H1 (cell line): ENCODE measurements at regions not wholly inside any gene's neighbourhood (a gene's known extent, or its start where the extent isn't known, plus 50 kb on each side); places are given as distances from the start of the nearest gene placed in this dataset.

Source experiments
- CTCF ChIA-PET: fragments of 300-600 bp; sonication (Branson Sonifier 250); formaldehyde crosslinking; loops from one replicate; lab custom pipeline; 2021; ENCODE audit not compliant: partially characterized antibody; lab: Charles Lee
- POLR2A ChIA-PET: fragments of 300-600 bp; sonication (Branson Sonifier 250); formaldehyde crosslinking; loops from one replicate; lab custom pipeline; 2021; ENCODE audit warnings: inconsistent platforms; ENCODE audit not compliant: partially characterized antibody; lab: Charles Lee
- DNase-seq, 2 experiments: peaks; one replicate each; pipeline versions ENCODE4 v3.0.0 to v3.0.0-alpha.2; 2010 to 2022; ENCODE audit warnings: low spot score in 2 of 2, low read depth in 1 of 2, mixed read lengths in 1 of 2
- FAIRE-seq: peaks from 2 replicates; lab custom pipeline; 2011; peaks lifted over from hg19 to GRCh38; lab: Jason Lieb, UNC
- H2AFZ ChIP-seq: 2 replicates; pipeline ENCODE4 v1.8.1; 2012; ENCODE audit warnings: low read length, inconsistent platforms
- H2AK5ac ChIP-seq: 2 replicates; pipeline ENCODE4 v1.6.1; 2013; ENCODE audit warnings: low read depth, low read length
- H2BK120ac ChIP-seq: replicated peaks from 2 replicates; pipeline ENCODE3; 2013; ENCODE audit warnings: low read depth, low read length, inconsistent platforms
- H2BK12ac ChIP-seq: 2 replicates; pipeline ENCODE4 v1.6.1; 2013; ENCODE audit warnings: low read depth, low read length
- H2BK15ac ChIP-seq: 2 replicates; pipeline ENCODE4 v1.6.1; 2013; ENCODE audit warnings: low read length
- H2BK20ac ChIP-seq: 2 replicates; pipeline ENCODE4 v1.6.1; 2013; ENCODE audit warnings: low read length
- H2BK5ac ChIP-seq: 2 replicates; pipeline ENCODE4 v1.6.1; 2013; ENCODE audit warnings: low read depth, low read length
- H3K14ac ChIP-seq: 2 replicates; pipeline ENCODE4 v1.6.1; 2013; ENCODE audit warnings: inconsistent platforms; ENCODE audit not compliant: insufficient read length
- H3K18ac ChIP-seq: 2 replicates; pipeline ENCODE4 v1.6.1; 2013; ENCODE audit warnings: low read length; ENCODE audit errors: extremely low read depth
- H3K23ac ChIP-seq: 2 replicates; pipeline ENCODE4 v1.6.1; 2013; ENCODE audit warnings: inconsistent platforms; ENCODE audit not compliant: insufficient read length
- H3K23me2 ChIP-seq: 2 replicates; pipeline ENCODE4 v1.6.1; 2013; ENCODE audit warnings: low read depth, low read length
- H3K27ac ChIP-seq: 2 replicates; pipeline ENCODE4 v1.6.1; 2011; ENCODE audit warnings: low read depth, low read length, inconsistent platforms
- H3K27me3 ChIP-seq, 4 experiments: replicated peaks in 1 of 4; 1 replicate in 1 of 4; 2 replicates in 3 of 4; pipeline versions ENCODE4 v1.6.1 to v1.8.1; 2011 to 2013; ENCODE audit warnings: low read length in 3 of 4, mild to moderate bottlenecking in 3 of 4, inconsistent platforms in 2 of 4, mixed read lengths in 2 of 4, moderate library complexity in 1 of 4; ENCODE audit not compliant: control insufficient read depth in 3 of 4, insufficient read depth in 3 of 4; ENCODE audit errors: extremely low read depth in 1 of 4
- H3K36me3 ChIP-seq, 4 experiments: 2 replicates each; pipeline versions ENCODE4 v1.6.1 to v1.8.1; 2011 to 2013; ENCODE audit warnings: mild to moderate bottlenecking in 4 of 4, low read length in 3 of 4, moderate library complexity in 2 of 4, control low read depth in 1 of 4, inconsistent platforms in 1 of 4; ENCODE audit not compliant: insufficient read depth in 4 of 4, control insufficient read depth in 2 of 4
- H3K4ac ChIP-seq: replicated peaks from 2 replicates; pipeline ENCODE3; 2013; ENCODE audit warnings: low read length, low read depth, mixed read lengths, inconsistent platforms; ENCODE audit not compliant: insufficient read length
- H3K4me1 ChIP-seq, 4 experiments: replicated peaks in 1 of 4; 1 replicate in 1 of 4; 2 replicates in 3 of 4; pipeline versions ENCODE4 v1.6.1 to v1.8.1; 2011 to 2013; ENCODE audit warnings: low read length in 3 of 4, inconsistent platforms in 2 of 4, mixed read lengths in 1 of 4; ENCODE audit not compliant: insufficient read depth in 4 of 4, control insufficient read depth in 3 of 4
- H3K4me2 ChIP-seq, 2 experiments: 2 replicates each; pipeline versions ENCODE4 v1.6.1 to v1.8.1; 2011 to 2013; ENCODE audit warnings: low read depth in 2 of 2, low read length in 2 of 2, control low read depth in 1 of 2, inconsistent platforms in 1 of 2, mild to moderate bottlenecking in 1 of 2; ENCODE audit not compliant: insufficient read depth in 1 of 2
- H3K4me3 ChIP-seq, 4 experiments: fragments of 200-600, 300-600 bp in 1 of 4; sonication (generic), shearing (Covaris generic), sonication (Bioruptor Twin) in 1 of 4; 2 replicates each; pipeline versions ENCODE4 v1.5.1 to v1.8.1; 2011 to 2016; ENCODE audit warnings: low read length in 4 of 4, low read depth in 3 of 4, control low read depth in 2 of 4, inconsistent platforms in 2 of 4, mild to moderate bottlenecking in 2 of 4, mixed read lengths in 1 of 4, moderate library complexity in 1 of 4; ENCODE audit not compliant: insufficient read depth in 2 of 4; ENCODE audit errors: extremely low read depth in 1 of 4
- H3K56ac ChIP-seq: replicated peaks from 2 replicates; pipeline ENCODE3; 2013; ENCODE audit warnings: low read depth, mild to moderate bottlenecking, mixed read lengths, low read length, inconsistent platforms; ENCODE audit not compliant: insufficient read length
- H3K79me1 ChIP-seq: 2 replicates; pipeline ENCODE4 v1.6.1; 2013; ENCODE audit warnings: low read depth, low read length, control low read depth
- H3K79me2 ChIP-seq, 2 experiments: 2 replicates each; pipeline versions ENCODE4 v1.6.1 to v1.8.1; 2012 to 2013; ENCODE audit warnings: low read length in 2 of 2, mild to moderate bottlenecking in 2 of 2, inconsistent platforms in 1 of 2; ENCODE audit not compliant: insufficient read depth in 2 of 2, control insufficient read depth in 1 of 2
- H3K9ac ChIP-seq, 4 experiments: replicated peaks in 1 of 4; 1 replicate in 1 of 4; 2 replicates in 3 of 4; pipeline versions ENCODE4 v1.6.1 to v1.8.1; 2011 to 2013; ENCODE audit warnings: low read depth in 3 of 4, low read length in 3 of 4, control low read depth in 2 of 4, mild to moderate bottlenecking in 2 of 4, moderate library complexity in 2 of 4, inconsistent platforms in 1 of 4; ENCODE audit errors: extremely low read depth in 1 of 4
- H3K9me3 ChIP-seq, 2 experiments: 2 replicates each; pipeline versions ENCODE4 v1.6.1 to v1.8.1; 2012 to 2013; ENCODE audit warnings: mild to moderate bottlenecking in 2 of 2, moderate library complexity in 2 of 2, control low read depth in 1 of 2, inconsistent platforms in 1 of 2, low read depth in 1 of 2, low read length in 1 of 2, mixed read lengths in 1 of 2; ENCODE audit not compliant: insufficient read depth in 2 of 2
- H4K20me1 ChIP-seq, 2 experiments: replicated peaks in 1 of 2; 2 replicates each; pipeline versions ENCODE3 to v1.8.1; 2011 to 2013; ENCODE audit warnings: inconsistent platforms in 2 of 2, low read length in 2 of 2, mild to moderate bottlenecking in 1 of 2; ENCODE audit not compliant: insufficient read depth in 2 of 2, control insufficient read depth in 1 of 2
- H4K5ac ChIP-seq: 2 replicates; pipeline ENCODE4 v1.6.1; 2013; ENCODE audit warnings: low read length, low read depth, mixed read lengths, inconsistent platforms; ENCODE audit not compliant: insufficient read length
- H4K8ac ChIP-seq: 2 replicates; pipeline ENCODE4 v1.8.0; 2013; ENCODE audit warnings: mild to moderate bottlenecking, moderate library complexity, low read length, inconsistent platforms; ENCODE audit not compliant: insufficient read depth; ENCODE audit errors: extremely low read depth
- H4K91ac ChIP-seq: replicated peaks from 2 replicates; pipeline ENCODE3; 2013; ENCODE audit warnings: low read length, mixed read lengths, inconsistent platforms; ENCODE audit not compliant: insufficient read length
- TEAD4 ChIP-seq: IDR thresholded peaks from 2 replicates; pipeline ENCODE4 v1.6.1; 2012; ENCODE audit warnings: low read depth, low read length, inconsistent platforms, mixed read lengths
- ZNF274 ChIP-seq: IDR thresholded peaks from 2 replicates; pipeline ENCODE4 v1.7.0; 2012; ENCODE audit warnings: low read length, borderline replicate concordance; ENCODE audit errors: extremely low read depth
- WGBS, 2 experiments: shearing (Covaris generic) in 1 of 2; methylation state at CpG; one replicate each; pipeline versions ENCODE4 v1.1.6 to v1.1.7; 2013 to 2015; ENCODE audit warnings: low lambda C conversion rate in 2 of 2, mixed read lengths in 2 of 2, inconsistent platforms in 1 of 2, low coverage in 1 of 2, missing lambda C conversion rate in 1 of 2; ENCODE audit not compliant: insufficient replicate concordance in 2 of 2, insufficient coverage in 1 of 2, insufficient read length in 1 of 2; ENCODE audit errors: extremely low coverage in 1 of 2, missing lambda C conversion rate in 1 of 2; 5-methylcytosine and 5-hydroxymethylcytosine counted together

GRCh38 chr2:22992441-22992840 lies 392.5 kb upstream of the KLHL29 start:
- H3K4me1 ChIP-seq, result no peaks in the 10 kb centered on the region
- CTCF ChIA-PET, result no interaction called here
- TF ChIP-seq ZNF274 (no peak), TEAD4 (no peak)

More at GRCh38 chr2:22992441-22992840, 392.5 kb upstream of the KLHL29 start:
- 95% methylated on average over 2 of the region's 2 CpGs; no CpG with 5 or more reads in 1 of the 2 experiments for WGBS, 2 experiments
- Histone ChIP-seq H2BK20ac (no peak overlapping the region), H3K4me3 (no peak overlapping the region), H3K23ac (no peak overlapping the region), H3K9ac (no peak overlapping the region), H3K9me3 (no peaks in the 10 kb centered on the region), H4K8ac (no peak overlapping the region), H3K14ac (no peak overlapping the region), H4K91ac (no peak overlapping the region), H2AFZ (no peak overlapping the region), H3K79me2 (no peaks in the 10 kb centered on the region), H3K27ac (no peak overlapping the region), H3K79me1 (no peaks in the 10 kb centered on the region), H3K27me3 (no peaks in the 10 kb centered on the region), H3K4me2 (no peak overlapping the region), H3K18ac (no peak overlapping the region), H3K36me3 (no peaks in the 10 kb centered on the region), H2BK12ac (no peak overlapping the region), H2BK120ac (no peak overlapping the region), H4K5ac (no peak overlapping the region), H2BK5ac (no peak overlapping the region), H3K56ac (no peak overlapping the region), H3K4ac (no peak overlapping the region), H4K20me1 (no peaks in the 10 kb centered on the region), H2BK15ac (no peak overlapping the region), H2AK5ac (no peak overlapping the region), H3K23me2 (no peaks in the 10 kb centered on the region)
- POLR2A ChIA-PET, result no interaction called here
- no peak for DNase-seq
- no peak for FAIRE-seq
